ENCODE measurements at regions not wholly inside any gene's neighbourhood (a gene's known extent, or its start where the extent isn't known, plus 50 kb on each side); places are given as distances from the start of the nearest gene placed in this dataset.
"Not testable (repeated sequence)": the region's sequence is repeated elsewhere in the genome, so short reads cannot be mapped to it uniquely, and the experiment has no call there.

- DNase-seq, result no peak
These were observed 77.0 kb downstream of the CCDC71L start for GRCh38 chr7:106583706-106584690.

- no peak for DNase-seq
These were observed 77.9 kb downstream of the CCDC71L start for GRCh38 chr7:106583100-106583499.

GRCh38 chr7:106582365-106582764 lies 78.6 kb downstream of the CCDC71L start:
- no peak for DNase-seq

- DNase-seq, result not testable (repeated sequence)
These were observed 81.9 kb downstream of the CCDC71L start for GRCh38 chr7:106579086-106579485.

- DNase-seq, result no peak
These were observed 85.7 kb downstream of the CCDC71L start for GRCh38 chr7:106575138-106575823.

GRCh38 chr7:106573738-106574137 lies 87.2 kb downstream of the CCDC71L start:
- DNase-seq, result no peak

- DNase-seq, result no peak
These were observed 87.8 kb downstream of the CCDC71L start for GRCh38 chr7:106573125-106573663.

GRCh38 chr7:106572394-106573124 lies 88.4 kb downstream of the CCDC71L start:
- no peak for DNase-seq

GRCh38 chr7:106571563-106571962 lies 89.4 kb downstream of the CCDC71L start:
- DNase-seq, result no peak

GRCh38 chr7:106570948-106571418 lies 90.0 kb downstream of the CCDC71L start:
- DNase-seq, result no peak

GRCh38 chr7:106570146-106570545 lies 90.8 kb downstream of the CCDC71L start:
- no peak for DNase-seq

GRCh38 chr7:106569500-106569929 lies 91.4 kb downstream of the CCDC71L start:
- no peak for DNase-seq

GRCh38 chr7:106568680-106569499 lies 92.1 kb downstream of the CCDC71L start:
- DNase-seq, result no peak

GRCh38 chr7:106568002-106568679 lies 92.8 kb downstream of the CCDC71L start:
- DNase-seq, result no peak

GRCh38 chr7:106567204-106568001 lies 93.6 kb downstream of the CCDC71L start:
- not testable (repeated sequence) for DNase-seq

GRCh38 chr7:106566672-106567071 lies 94.3 kb downstream of the CCDC71L start:
- no peak for DNase-seq

GRCh38 chr7:106566196-106566595 lies 94.8 kb downstream of the CCDC71L start:
- DNase-seq, result no peak

- no peak for DNase-seq
These were observed 95.5 kb downstream of the CCDC71L start for GRCh38 chr7:106565428-106565827.

GRCh38 chr7:106563466-106564150 lies 97.3 kb downstream of the CCDC71L start:
- DNase-seq, result no peak
